K562 (cell line): ENCODE measurements at regions not wholly inside any gene's neighbourhood (a gene's known extent, or its start where the extent isn't known, plus 50 kb on each side); places are given as distances from the start of the nearest gene placed in this dataset.

Source experiments
- CBFA2T2 ChIP-seq: fragments of 450-650 bp; conservative IDR thresholded peaks from 2 replicates; pipeline ENCODE4 v1.6.1; 2017; ENCODE audit warnings: mild to moderate bottlenecking
- CBFA2T3 ChIP-seq: fragments of 450-650 bp; IDR thresholded peaks from 2 replicates; pipeline ENCODE4 v1.6.1; 2017
- CTBP1 ChIP-seq: fragments of 450-650 bp; IDR thresholded peaks from 2 replicates; pipeline ENCODE4 v1.6.1; 2016; ENCODE audit warnings: borderline replicate concordance
- HCFC1 ChIP-seq: IDR thresholded peaks from 2 replicates; pipeline ENCODE4 v1.6.1; 2012; ENCODE audit warnings: low read depth, low read length, improper control_type of control experiment
- HDAC1 ChIP-seq, 2 experiments: fragments of 450-650 bp; IDR thresholded peaks; 2 replicates each; pipeline ENCODE4 v1.6.1; 2016 to 2017; ENCODE audit warnings: inconsistent platforms in 1 of 2, mild to moderate bottlenecking in 1 of 2, moderate library complexity in 1 of 2
- KLF16 ChIP-seq: IDR thresholded peaks from 2 replicates; pipeline ENCODE4 v1.6.1; 2016; ENCODE audit warnings: antibody characterized with exemption
- MAZ ChIP-seq, 2 experiments: fragments of 450-650 bp in 1 of 2; sonication (generic) in 1 of 2; formaldehyde crosslinking; IDR thresholded peaks in 1 of 2; conservative IDR thresholded peaks in 1 of 2; 2 replicates each; pipeline versions ENCODE4 v1.4.0 to v1.5.0; 2020; ENCODE audit warnings: mild to moderate bottlenecking in 1 of 2, missing genetic modification reagents in 1 of 2
- NR1H2 ChIP-seq: sonication (generic); formaldehyde crosslinking; IDR thresholded peaks from 2 replicates; pipeline ENCODE4 v1.4.0; 2020; ENCODE audit warnings: mild to moderate bottlenecking, missing genetic modification reagents
- NR4A1 ChIP-seq, 2 experiments: fragments of 250-450 bp in 1 of 2; fragments of 450-650 bp in 1 of 2; sonication (Bioruptor Pico) in 1 of 2; IDR thresholded peaks; 2 replicates each; pipeline versions ENCODE4 v1.4.0 to v1.6.1; 2016 to 2020; ENCODE audit warnings: mild to moderate bottlenecking in 2 of 2, missing compliant biosample characterization in 1 of 2, missing genetic modification characterization in 1 of 2, moderate library complexity in 1 of 2
- PHF8 ChIP-seq: fragments of 200-600 bp; sonication (generic); IDR thresholded peaks from 2 replicates; pipeline ENCODE4 v1.6.1; 2012; ENCODE audit warnings: mixed run types, mild to moderate bottlenecking, inconsistent platforms, low read length, moderate library complexity, borderline replicate concordance
- PKNOX1 ChIP-seq: fragments of 450-650 bp; IDR thresholded peaks from 2 replicates; pipeline ENCODE4 v1.6.1; 2016
- PML ChIP-seq: IDR thresholded peaks from 2 replicates; pipeline ENCODE4 v1.6.1; 2012; ENCODE audit warnings: low read length, inconsistent platforms
- RBM25 ChIP-seq: fragments of 200-400 bp; formaldehyde crosslinking; IDR thresholded peaks from 2 replicates; pipeline ENCODE4 v1.6.1; 2018; ENCODE audit warnings: low read length, low read depth, moderate library complexity; ENCODE audit not compliant: severe bottlenecking
- RBM34 ChIP-seq: fragments of 200-400 bp; formaldehyde crosslinking; IDR thresholded peaks from 2 replicates; pipeline ENCODE4 v1.6.1; 2018; ENCODE audit warnings: low read length, borderline replicate concordance; ENCODE audit not compliant: insufficient read depth
- SOX6 ChIP-seq: fragments of 450-650 bp; IDR thresholded peaks from 2 replicates; pipeline ENCODE4 v1.6.1; 2014; ENCODE audit warnings: mild to moderate bottlenecking
- TAL1 ChIP-seq: fragments of 450-650 bp; IDR thresholded peaks from 2 replicates; pipeline ENCODE4 v1.6.1; 2016; ENCODE audit warnings: mild to moderate bottlenecking
- ZBTB11 ChIP-seq, 3 experiments: fragments of 200-800 bp in 1 of 3; fragments of 250-450 bp in 1 of 3; fragments of 450-650 bp in 1 of 3; sonication (Bioruptor Pico) in 1 of 3; sonication (Bioruptor generic) in 1 of 3; formaldehyde crosslinking in 1 of 3; IDR thresholded peaks; 2 replicates each; pipeline versions ENCODE4 v1.6.1 to v1.8.0; 2016 to 2022; ENCODE audit warnings: mild to moderate bottlenecking in 2 of 3, missing genetic modification characterization in 2 of 3, missing compliant biosample characterization in 1 of 3, moderate library complexity in 1 of 3
- ZBTB7A ChIP-seq: IDR thresholded peaks from 2 replicates; pipeline ENCODE4 v1.6.1; 2011; ENCODE audit warnings: low read depth, mild to moderate bottlenecking, low read length, moderate library complexity, borderline replicate concordance; ENCODE audit not compliant: control insufficient read depth
- ZKSCAN8 ChIP-seq: fragments of 200-800 bp; sonication (Bioruptor generic); IDR thresholded peaks from 2 replicates; pipeline ENCODE4 v1.6.1; 2016; ENCODE audit warnings: missing genetic modification characterization, missing compliant biosample characterization
- ZNF589 ChIP-seq: fragments of 200-800 bp; sonication (Bioruptor generic); IDR thresholded peaks from 2 replicates; pipeline ENCODE4 v1.6.1; 2016; ENCODE audit warnings: low read depth, missing genetic modification characterization, missing compliant biosample characterization
- TF ChIP-seq, protein P1 (sequence below): fragments of 450-650 bp; IDR thresholded peaks from 2 replicates; pipeline ENCODE4 v1.7.0; 2016; ENCODE audit warnings: borderline replicate concordance
- TF ChIP-seq, protein P2 (sequence below): fragments of 450-650 bp; formaldehyde crosslinking; IDR thresholded peaks from 2 replicates; pipeline ENCODE4 v1.4.0; 2022; ENCODE audit warnings: missing genetic modification characterization

- TF ChIP-seq RBM34 (no peak), CTBP1 (peak; percentile 83), PHF8 (no peak), NR1H2 (no peak), HCFC1 (no peak), HDAC1 (IDR thresholded peaks at IDR 0.05) (no peak), ZBTB11 (CRISPR knock-in tag; IDR thresholded peaks at IDR 0.05) (0 out of 6 replicates have a peak, but pooled peaks of 1 of the 3 experiments have one; percentile 49), MAZ (CRISPR knock-in tag; conservative IDR thresholded peaks at IDR 0.05 in 1 of 2, IDR thresholded peaks at IDR 0.05 in 1 of 2) (no peak; a peak in 1 of 4 replicates), CBFA2T2 (peak; percentile 91), NR4A1 (CRISPR knock-in tag; IDR thresholded peaks at IDR 0.05) (no peak), NR4A1 (tag; IDR thresholded peaks at IDR 0.05) (peak; percentile 63; the same call in 1 of the 2 replicates), ZBTB7A (no peak), ZKSCAN8 (CRISPR knock-in tag) (peak; percentile 56; the same call in 1 of the 2 replicates), RBM25 (peak; percentile 82), KLF16 (peak; percentile 85), ZNF589 (CRISPR knock-in tag) (peak; percentile 97), CBFA2T3 (peak; percentile 91), PKNOX1 (peak; percentile 28; the same call in 1 of the 2 replicates), TAL1 (peak; percentile 94), SOX6 (peak; percentile 96), PML (peak; percentile 85; the same call in 1 of the 2 replicates)
- TF ChIP-seq, protein P1, sequence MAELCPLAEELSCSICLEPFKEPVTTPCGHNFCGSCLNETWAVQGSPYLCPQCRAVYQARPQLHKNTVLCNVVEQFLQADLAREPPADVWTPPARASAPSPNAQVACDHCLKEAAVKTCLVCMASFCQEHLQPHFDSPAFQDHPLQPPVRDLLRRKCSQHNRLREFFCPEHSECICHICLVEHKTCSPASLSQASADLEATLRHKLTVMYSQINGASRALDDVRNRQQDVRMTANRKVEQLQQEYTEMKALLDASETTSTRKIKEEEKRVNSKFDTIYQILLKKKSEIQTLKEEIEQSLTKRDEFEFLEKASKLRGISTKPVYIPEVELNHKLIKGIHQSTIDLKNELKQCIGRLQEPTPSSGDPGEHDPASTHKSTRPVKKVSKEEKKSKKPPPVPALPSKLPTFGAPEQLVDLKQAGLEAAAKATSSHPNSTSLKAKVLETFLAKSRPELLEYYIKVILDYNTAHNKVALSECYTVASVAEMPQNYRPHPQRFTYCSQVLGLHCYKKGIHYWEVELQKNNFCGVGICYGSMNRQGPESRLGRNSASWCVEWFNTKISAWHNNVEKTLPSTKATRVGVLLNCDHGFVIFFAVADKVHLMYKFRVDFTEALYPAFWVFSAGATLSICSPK: no peak
- TF ChIP-seq, protein P2, sequence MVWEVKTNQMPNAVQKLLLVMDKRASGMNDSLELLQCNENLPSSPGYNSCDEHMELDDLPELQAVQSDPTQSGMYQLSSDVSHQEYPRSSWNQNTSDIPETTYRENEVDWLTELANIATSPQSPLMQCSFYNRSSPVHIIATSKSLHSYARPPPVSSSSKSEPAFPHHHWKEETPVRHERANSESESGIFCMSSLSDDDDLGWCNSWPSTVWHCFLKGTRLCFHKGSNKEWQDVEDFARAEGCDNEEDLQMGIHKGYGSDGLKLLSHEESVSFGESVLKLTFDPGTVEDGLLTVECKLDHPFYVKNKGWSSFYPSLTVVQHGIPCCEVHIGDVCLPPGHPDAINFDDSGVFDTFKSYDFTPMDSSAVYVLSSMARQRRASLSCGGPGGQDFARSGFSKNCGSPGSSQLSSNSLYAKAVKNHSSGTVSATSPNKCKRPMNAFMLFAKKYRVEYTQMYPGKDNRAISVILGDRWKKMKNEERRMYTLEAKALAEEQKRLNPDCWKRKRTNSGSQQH: no peak
These were observed 92.0 kb downstream of the EMP1 start (continued) for GRCh38 chr12:13288501-13288900.
